ENCODE measurements at regions not wholly inside any gene's neighbourhood (a gene's known extent, or its start where the extent isn't known, plus 50 kb on each side); places are given as distances from the start of the nearest gene placed in this dataset.

GRCh38 chr3:177904621-177905020 is 631.6 kb upstream of the KCNMB2 start:
- TF ChIP-seq POLR2AphosphoS5 (IDR thresholded peaks at IDR 0.05): no peak
- TF ChIP-seq, protein P1, sequence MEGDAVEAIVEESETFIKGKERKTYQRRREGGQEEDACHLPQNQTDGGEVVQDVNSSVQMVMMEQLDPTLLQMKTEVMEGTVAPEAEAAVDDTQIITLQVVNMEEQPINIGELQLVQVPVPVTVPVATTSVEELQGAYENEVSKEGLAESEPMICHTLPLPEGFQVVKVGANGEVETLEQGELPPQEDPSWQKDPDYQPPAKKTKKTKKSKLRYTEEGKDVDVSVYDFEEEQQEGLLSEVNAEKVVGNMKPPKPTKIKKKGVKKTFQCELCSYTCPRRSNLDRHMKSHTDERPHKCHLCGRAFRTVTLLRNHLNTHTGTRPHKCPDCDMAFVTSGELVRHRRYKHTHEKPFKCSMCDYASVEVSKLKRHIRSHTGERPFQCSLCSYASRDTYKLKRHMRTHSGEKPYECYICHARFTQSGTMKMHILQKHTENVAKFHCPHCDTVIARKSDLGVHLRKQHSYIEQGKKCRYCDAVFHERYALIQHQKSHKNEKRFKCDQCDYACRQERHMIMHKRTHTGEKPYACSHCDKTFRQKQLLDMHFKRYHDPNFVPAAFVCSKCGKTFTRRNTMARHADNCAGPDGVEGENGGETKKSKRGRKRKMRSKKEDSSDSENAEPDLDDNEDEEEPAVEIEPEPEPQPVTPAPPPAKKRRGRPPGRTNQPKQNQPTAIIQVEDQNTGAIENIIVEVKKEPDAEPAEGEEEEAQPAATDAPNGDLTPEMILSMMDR (IDR thresholded peaks at IDR 0.05 in 8 of 11, conservative IDR thresholded peaks at IDR 0.05 in 3 of 11): no peak
- TF ChIP-seq POLR2A (IDR thresholded peaks at IDR 0.05): no peak

Data from spleen (tissue), 7 donors.